Stimulated activated CD4-positive, alpha-beta T cell treated with anti-CD3 and anti-CD28 coated beads, TNF-alpha, amount 100 ng/mL, for 24 hours (primary cell): ENCODE measurements at regions not wholly inside any gene's neighbourhood (a gene's known extent, or its start where the extent isn't known, plus 50 kb on each side); places are given as distances from the start of the nearest gene placed in this dataset.
"Not testable (repeated sequence)": the region's sequence is repeated elsewhere in the genome, so short reads cannot be mapped to it uniquely, and the experiment has no call there.

Experiments used
- DNase-seq, 3 experiments: peaks; one replicate each; pipeline ENCODE4 v3.0.0-alpha.2; 2020; ENCODE audit warnings: low read depth in 3 of 3

DNA sequence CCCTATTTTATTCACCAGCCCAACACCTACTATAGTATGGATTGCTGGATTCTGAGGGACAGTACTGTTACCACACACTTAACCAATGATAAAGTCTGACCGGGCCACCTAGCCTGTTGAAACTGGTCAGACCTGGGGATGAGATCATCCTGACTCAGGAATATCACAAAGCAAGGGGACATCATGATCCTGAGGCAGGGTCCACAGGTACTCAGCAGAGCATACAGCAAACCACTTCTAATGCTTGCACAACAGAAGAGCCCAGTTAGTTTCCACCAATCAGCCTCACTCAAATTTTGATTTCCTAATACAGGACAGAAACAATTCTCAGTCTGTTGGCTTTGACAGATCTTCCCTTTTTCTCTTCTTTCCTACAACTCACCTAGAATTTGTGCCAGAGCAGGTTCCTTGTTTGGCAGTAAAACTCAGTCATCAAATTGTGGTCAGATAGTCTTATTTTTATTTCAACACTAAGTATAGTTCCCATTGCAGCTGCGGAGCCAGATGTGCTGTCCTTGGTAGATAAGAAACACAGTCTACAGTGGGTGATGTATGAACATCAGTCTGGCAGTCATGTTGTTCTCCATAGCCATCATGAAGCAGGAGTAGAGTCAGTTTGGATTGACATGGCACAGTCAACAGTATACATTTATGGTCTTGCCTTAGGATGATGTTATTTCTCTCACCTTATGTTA is 90.1 kb upstream of the PRR23C start:
- DNase-seq, result no peak

DNA sequence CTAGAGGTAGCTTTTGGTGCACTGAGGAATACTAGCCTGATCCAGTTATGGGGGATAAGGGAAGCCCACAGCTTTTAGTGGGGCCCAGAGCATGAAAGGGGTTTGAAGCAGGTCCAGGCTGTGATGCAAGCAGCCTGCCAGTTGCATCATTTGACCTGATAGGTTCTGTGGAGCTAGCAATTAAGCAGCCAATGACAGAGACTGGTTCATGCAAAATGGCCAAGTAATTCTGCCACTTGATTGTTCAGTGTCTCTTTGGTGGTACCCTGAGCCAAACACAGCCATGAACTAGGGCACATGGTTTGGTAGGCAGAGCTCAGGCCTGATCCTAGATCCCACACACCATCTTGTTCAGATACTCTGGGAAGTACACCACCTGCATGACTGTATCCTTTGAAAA is 91.0 kb upstream of the PRR23C start:
- DNase-seq, result no peak

DNA sequence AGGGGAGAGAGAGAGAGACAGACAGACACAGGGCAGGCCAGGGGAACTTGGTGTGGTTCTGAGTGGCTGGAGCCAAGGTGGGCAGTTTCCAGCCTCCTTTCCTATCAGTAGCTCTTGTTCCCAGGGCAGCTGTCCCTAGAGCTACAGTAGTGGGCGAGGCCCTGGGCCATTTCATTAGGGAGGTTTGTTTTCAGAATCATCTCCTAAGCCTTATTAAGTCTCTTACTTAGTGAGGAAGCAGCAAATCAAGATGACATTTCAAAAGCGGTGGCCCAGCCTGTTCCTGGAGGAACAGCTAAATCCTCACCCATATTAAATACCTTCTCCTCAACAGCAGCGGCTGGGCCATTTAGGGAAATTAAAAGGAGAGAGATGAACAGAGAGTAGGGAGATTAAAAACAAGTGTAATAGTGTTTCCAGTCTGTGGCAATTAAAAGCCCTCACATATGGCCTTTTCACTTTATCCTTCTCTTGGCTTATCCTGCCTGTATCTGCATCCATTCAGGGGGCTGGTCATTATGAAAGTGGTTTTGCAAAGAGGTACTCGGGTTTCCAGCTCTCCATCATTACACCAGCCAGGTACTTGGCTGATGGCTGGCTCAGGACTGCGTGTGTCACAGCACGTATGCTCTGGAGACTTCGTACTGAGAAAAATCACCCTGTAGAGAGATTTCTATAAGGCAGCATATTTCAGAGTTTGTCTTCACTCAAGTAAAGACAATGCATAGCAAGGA is 91.9 kb upstream of the PRR23C start:
- no peak for DNase-seq

DNA sequence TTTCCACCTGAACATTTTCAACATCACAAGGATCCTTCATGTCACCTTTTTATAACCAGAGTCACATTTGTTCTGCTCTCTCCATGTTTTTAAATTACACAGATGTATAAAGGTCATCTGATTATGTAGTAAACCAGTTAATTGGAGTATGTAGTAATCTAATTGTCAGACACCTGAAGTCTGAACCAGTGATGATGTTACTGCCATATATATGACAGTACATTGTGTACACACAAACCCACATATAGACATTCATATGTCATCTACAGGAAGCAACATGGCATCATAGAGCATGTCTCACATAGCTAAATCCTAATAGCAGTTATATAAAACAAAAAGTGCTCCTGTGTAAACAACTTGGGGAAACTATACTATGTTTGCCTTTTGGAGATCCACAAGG is 95.9 kb upstream of the PRR23C start:
- no peak for DNase-seq

DNA sequence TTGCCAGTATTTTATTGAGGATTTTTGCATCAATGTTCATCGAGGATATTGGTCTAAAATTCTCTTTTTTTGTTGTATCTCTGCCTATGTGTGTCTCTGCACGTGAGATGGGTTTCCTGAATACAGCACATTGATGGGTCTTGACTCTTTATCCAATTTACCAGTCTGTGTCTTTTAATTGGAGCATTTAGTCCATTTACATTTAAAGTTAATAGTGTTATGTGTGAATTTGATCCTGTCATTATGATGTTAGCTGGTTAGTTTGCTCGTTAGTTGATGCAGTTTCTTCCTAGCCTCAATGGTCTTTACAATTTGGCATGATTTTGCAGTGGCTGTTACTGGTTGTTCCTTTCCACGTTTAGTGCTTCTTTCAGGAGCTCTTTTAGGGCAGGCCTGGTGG is 101.3 kb upstream of the PRR23C start:
- not testable (repeated sequence) for DNase-seq

DNA sequence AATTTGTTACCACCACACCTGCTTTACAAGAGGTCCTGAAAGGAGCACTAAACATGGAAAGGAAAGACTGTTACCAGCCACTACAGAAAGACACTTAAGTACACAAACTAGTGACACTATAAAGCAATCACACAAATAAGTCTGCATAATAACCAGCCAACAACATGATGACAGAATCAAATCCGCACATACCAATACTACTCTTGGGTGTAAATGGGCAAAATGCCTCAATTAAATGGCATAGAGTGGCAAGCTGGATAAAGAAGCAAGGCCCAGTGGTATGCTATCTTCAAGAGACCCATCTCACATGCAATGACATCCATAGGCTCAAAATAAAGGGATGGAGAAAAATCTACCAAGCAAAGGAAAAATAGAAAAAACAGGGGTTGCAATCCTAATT is 106.8 kb upstream of the PRR23C start:
- DNase-seq, result no peak

DNA sequence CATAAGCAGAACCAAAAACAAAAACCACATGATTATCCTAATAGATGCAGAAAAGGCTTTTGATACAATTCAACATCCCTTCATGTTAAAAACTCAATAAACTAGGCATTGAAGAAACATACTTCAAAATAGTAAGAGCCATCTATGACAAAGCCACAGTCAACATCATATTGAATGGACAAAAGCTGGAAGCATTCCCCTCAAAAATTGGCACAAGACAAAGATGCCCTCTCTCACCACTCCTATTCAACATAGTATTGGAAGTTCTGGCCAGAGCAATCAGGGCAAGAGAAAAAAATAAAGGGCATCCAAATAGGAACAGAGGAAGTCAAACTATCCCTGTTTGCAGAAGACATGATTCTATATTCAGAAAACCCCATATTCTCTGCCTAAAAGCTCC is 108.7 kb upstream of the PRR23C start:
- not testable (repeated sequence) for DNase-seq

DNA sequence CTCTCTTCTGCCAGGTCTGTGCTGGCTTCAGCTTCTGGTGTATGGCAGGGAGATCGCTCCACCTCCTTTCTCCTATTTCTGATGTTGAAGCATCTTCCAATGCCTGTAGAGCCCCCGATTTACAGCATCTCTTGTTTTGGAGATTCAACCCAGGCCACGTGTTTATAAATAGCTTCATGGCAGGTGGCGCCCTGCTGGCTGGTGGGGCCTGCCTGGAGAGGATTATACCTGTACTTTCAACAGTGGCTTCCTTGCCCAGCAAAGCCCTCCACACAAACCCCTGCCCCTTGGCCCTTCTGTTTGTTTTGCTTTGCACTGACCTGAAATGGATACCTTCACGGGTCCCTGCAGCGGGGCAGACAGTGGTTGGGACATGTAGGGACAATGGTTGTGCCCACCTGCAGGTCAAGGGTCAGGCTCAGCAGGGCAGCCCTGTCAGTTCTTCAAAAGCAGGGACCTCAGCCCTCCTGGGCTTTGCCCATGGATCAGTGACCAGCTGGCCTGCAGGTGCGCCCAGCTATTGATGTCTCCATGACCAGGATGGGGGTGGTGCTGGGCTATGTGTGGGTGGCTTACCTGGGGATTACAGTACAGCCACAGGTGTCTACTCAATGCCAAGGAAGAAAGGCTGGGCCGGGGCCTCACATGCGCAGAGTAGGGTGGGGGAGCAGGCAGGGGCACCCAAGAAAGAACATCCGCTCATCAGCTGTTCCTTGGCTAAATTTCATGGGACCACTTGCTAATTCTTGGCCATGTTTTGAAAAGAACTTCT is 112.7 kb upstream of the PRR23C start:
- DNase-seq, result no peak

DNA sequence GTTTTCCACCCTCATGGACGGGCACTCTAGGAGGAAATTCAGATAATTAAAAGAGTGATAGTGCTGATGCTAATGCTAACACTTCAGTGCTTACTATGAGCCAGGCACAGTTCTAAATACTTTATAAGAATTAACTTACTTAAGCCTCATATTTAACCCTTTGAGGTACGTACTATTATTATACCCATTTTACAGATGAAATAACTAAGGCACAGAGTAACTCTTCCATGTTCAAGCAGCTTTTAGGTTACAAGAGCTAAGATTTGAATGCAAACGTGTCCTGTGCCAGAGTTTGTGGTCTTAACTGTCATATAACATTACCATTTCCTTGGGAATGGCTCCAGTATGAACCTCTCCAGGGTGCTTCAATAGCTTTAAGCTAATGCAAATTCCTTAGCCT is 114.7 kb upstream of the PRR23C start:
- DNase-seq, result no peak

DNA sequence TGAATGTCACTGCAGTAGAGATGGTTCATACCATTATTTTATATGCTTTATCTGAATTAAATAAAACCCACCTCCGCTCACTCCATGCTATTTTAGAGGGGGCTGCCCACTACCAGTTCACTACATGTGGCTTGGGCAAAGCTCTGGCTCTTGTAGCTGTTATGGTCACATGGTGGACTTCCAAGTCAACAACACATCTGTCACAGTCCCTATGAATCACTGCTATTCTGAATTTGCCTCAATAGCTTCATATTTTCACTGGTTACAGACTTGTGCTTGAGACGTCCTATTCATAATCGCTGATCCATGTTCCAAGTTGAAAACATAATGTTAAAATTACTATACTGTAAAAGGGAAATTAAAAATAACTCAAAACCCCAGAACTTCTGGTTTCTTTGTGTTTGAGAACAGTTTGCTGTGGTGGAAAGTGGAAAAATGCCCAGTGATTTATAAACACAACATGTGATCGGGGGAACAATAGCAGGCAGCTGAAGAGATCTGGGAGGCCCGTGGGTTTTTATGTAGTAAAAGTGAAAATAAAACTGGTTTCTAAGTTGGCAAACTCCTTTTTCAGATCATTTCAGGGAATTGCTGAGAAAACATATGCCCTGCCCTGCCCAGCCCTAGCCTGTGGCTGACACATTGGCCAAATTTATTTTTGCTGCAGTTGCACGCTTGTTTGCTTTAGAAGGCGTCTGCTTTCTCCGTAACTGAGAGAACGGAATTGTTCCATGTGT is 128.8 kb upstream of the PRR23C start:
- DNase-seq, result no peak

DNA sequence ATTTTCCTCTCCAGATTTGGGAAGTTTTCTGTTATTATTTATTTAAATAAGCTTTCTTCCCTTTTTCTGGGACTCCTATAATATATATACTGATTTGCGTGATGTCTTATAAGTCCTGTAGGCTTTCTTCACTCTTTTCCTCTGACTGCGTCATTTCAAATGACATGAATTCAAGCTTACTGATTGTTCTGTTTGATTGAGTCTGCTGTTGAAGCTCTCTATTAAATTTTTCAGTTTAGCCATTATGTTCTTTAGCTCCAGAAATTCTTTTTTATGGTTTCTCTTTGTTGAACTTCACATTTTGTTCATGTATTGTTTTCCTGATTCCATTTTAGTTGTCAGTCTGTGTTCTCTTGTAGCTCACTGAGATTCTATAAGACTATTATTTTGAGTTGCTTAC is 135.8 kb upstream of the PRR23C start:
- no peak for DNase-seq

DNA sequence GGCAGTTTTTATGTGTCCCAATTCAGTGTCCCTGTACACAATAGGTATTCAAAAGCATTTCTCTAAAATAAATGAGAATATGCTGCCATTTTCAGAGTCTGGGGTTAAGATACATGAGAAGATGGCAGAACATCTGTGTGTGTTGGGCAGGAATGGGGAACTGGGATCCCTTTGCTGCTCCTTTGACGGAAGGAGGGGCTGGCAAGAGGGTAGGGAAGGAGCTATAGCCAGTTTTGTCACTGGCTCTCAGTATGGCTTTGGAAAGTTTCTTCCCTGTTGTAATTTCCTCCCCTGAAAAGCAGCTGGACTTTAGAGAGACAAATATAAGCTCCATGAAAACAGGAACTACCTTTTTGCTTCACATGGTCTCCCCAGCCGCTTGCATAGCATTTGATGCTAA is 137.5 kb upstream of the PRR23C start:
- no peak for DNase-seq

DNA sequence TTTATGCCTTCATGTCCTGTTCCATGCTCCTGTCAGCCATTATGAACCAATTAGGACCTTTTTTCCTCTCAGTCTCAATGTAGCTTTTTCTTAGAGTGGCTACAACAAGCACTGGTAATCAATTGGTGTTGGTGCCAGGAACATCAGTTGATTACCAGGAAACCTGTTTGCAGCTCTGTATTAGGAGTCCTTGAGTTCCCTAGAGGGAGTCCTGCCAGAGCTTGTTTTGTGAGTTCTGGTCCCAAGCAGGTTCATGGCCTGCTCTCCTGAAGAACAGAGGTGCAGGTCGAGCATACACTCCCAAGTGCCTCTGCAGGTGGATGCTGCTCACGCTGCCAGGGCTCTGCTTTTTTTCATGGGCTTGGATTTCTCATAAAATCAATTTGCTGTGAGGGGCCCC is 137.9 kb upstream of the PRR23C start:
- DNase-seq, result no peak

DNA sequence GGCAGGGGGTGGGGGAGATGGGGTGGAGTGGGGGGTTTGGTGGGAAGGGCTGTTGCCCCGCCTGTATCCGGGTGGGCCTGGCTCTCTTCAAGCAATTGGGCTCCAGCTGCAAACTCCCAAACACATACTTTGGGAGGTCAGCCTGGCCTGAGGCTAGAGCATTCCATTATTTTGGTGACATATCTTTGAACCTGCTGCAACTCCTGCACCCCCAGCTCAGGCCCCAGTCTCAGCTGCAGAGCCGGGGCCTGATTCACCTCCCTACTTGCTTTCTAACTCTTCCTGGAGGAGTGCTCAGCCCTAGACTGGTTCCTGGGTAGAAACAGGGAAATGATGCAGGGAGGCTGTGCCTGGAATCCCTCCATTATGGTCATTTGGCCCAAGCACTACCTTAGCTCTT is 140.8 kb upstream of the PRR23C start:
- DNase-seq, result no peak

DNA sequence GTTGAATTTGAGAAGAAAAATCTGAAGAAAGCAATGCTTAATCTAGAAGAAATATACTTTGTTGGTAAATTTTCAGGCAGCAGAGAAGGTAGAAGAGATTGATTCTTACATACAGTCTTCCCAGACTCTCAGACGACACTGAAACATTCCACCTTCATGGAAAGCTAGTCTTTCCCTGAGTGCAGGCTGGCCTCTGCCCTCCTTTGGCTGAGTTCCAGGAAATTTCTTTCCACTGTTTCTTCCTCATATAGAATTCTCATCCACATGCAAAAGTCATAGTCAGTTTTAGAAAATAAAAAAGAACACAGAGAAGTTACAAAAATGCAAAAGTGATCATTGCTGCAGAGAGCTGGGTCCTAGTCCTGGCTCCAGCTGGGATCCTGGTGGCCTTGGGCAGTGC is 142.5 kb upstream of the PRR23C start:
- DNase-seq, result no peak

DNA sequence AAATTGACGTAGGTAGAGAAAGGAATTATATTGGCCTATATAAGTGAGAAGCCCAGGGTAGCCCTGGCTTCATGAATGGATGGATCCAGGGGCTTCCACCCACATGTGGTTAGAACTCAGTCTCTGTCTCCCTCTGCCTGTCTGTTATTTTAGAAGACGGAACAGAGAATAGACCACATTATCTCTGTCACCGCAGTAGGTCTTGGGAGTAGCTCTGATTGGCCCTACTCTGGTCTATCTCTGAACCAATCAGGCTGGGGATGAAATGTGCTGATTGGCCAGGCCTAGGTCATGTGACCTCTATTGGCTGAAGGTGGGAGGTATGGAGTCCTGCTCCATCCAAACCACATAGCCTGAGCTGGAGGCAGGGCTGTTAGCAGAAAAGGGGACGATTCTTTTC is 143.0 kb upstream of the PRR23C start:
- DNase-seq, result no peak

DNA sequence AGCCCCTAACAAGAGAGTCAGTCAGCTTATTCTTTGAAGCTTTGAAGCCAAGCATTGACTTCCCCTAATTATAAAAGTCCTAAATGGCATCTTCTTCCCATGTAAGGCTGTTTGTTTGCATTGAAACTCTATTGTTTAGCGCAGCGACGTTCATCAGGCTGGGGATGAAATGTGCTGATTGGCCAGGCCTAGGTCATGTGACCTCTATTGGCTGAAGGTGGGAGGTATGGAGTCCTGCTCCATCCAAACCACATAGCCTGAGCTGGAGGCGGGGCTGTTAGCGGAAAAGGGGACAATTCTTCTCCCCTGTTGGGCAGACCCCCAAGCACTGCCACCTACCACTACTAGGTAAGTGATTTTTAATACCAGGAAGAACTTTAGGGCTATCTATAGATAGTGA is 145.3 kb upstream of the PRR23C start:
- DNase-seq, result no peak

DNA sequence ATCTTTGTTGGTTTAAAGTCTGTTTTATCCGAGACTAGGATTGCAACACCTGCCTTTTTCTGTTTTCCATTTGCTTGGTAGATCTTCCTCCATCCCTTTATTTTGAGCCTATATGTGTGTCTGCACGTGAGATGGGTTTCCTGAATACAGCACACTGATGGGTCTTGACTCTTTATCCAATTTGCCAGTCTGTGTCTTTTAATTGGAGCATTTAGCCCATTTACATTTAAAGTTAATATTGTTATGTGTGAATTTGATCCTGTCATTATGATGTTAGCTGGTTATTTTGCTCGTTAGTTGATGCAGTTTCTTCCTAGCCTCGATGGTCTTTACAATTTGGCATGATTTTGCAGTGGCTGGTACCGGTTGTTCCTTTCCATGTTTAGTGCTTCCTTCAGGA is 149.4 kb upstream of the MRPS22 start:
- not testable (repeated sequence) for DNase-seq

DNA sequence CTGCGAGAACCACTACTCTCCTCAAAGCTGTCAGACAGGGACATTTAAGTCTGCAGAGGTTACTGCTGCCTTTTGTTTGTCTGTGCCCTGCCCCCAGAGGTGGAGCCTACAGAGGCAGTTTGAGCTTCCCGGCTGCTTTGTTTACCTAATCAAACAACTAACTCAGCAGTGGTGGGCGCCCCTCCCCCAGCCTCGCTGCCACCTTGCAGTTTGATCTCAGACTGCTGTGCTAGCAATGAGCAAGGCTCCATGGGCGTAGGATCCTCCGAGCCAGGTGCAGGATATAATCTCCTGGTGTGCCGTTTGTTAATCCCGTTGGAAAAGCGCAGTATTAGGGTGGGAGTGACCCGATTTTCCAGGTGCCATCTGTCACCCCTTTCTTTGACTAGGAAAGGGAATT is 147.7 kb upstream of the MRPS22 start:
- DNase-seq, result not testable (repeated sequence)

DNA sequence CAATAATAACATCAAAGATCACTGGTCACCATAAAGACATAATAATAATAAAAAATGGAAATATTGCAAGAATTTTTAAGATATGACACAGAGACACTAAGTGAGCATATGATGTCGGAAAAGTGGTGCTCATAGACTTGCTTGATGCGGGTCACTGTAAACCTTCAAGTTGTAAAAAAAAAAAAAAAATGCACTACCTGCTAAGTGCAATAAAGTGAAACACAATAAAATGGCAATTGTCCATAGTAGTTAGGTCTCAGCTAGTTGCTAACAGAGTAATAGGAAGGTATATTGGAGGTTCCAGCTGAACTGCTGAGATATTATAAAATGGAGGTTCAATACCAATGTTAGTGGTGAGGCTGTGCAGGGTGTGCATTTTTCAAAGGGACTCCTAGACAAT is 146.6 kb upstream of the MRPS22 start:
- no peak for DNase-seq

DNA sequence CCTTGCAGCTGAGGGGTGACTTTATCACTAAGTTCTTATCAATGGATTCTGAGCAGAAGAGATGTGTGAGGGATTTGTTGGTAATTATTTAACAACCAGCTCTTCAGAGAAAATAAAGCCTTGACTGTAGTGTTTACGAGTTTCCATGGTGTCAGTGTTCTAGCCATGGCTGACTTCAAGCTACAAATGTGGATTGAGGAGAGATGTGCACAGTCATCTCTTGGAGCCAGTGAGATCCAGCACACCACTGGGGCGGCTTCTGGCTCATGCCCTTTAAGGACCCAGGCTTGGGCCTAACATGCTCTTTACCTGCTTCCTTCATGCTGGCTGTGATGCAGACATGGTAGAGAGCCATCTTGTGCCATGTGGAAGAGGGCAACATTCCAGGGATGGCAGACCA is 145.6 kb upstream of the MRPS22 start:
- DNase-seq, result no peak

DNA sequence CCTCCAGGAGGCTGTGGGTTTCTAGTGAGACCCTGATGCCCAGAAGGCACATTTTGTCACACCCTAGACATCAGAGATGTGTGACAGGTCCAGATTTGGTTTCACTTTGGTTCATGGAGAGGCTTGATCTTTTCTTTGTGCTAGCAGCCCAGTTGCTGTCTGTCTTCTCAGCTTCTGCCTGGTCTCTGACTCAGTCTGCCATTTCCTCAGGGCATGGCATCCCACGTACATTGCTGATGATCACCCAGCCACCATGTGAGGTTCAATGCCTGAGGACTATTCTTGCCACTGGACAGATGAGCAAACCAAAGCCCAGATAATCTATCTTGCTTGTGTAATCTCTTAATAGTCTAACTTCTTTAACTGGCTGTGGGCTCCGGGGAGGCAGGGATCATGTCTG is 144.9 kb upstream of the MRPS22 start:
- DNase-seq, result no peak
